GM12892 (cell line): ENCODE measurements at regions not wholly inside any gene's neighbourhood (a gene's known extent, or its start where the extent isn't known, plus 50 kb on each side); places are given as distances from the start of the nearest gene placed in this dataset.
"Not testable (repeated sequence)": the region's sequence is repeated elsewhere in the genome, so short reads cannot be mapped to it uniquely, and the experiment has no call there.

ENCODE experiments used
- POLR2A ChIP-seq: IDR thresholded peaks from 2 replicates; pipeline ENCODE4 v1.6.1; 2011; ENCODE audit warnings: low read depth, low read length, control low read depth
- POLR2AphosphoS5 ChIP-seq: IDR thresholded peaks from 2 replicates; pipeline ENCODE4 v1.6.1; 2011; ENCODE audit warnings: low read depth, low read length, control low read depth
- TAF1 ChIP-seq: IDR thresholded peaks from 2 replicates; pipeline ENCODE4 v1.6.1; 2011; ENCODE audit warnings: low read depth, mild to moderate bottlenecking, control low read depth, low read length, borderline replicate concordance

DNA sequence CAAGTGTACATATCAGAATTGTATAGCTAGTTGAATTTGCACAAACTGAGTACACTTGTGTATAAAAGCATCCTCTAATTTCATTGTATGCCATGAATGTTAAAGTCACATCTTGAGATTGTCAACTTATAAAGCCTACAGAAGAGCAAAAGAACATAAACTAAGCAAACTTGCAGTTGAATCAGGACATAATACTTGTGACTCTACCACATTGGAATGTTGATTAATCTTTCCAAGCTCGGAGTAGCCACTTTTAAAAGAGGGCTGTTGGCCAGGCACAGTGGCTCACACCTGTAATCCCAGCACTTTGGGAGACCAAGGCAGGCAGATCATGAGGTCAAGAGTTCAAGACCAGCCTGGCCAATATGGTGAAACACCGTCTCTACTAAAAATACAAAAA is 1220.8 kb upstream of the B3GALT2 start:
- not testable (repeated sequence) for TF ChIP-seq POLR2A, POLR2AphosphoS5, TAF1
